RWPE1 (cell line): ENCODE measurements at regions not wholly inside any gene's neighbourhood (a gene's known extent, or its start where the extent isn't known, plus 50 kb on each side); places are given as distances from the start of the nearest gene placed in this dataset.

Experiments
- CTCF ChIA-PET: fragments of 350-600 bp; sonication (Branson Sonifier 250); formaldehyde crosslinking; extraction: SDS; loops from one replicate; lab custom pipeline; 2021; lab: Yijun Ruan, JAX
- POLR2A ChIA-PET: fragments of 400-600 bp; formaldehyde crosslinking; extraction: SDS; loops from one replicate; lab custom pipeline; 2020; ENCODE audit warnings: antibody characterized with exemption; ENCODE audit not compliant: low non-redundant PET; lab: Yijun Ruan, JAX
- DNase-seq: peaks from one replicate; pipeline ENCODE4 v3.0.0; 2012; ENCODE audit warnings: low spot score
- H3K27ac ChIP-seq: fragments of 450-650 bp; 2 replicates; pipeline ENCODE4 v1.5.1; 2017
- TF ChIP-seq, protein P1 (sequence below): fragments of 450-650 bp; conservative IDR thresholded peaks from 2 replicates; pipeline ENCODE4 v1.5.1; 2017; ENCODE audit warnings: low read depth, mild to moderate bottlenecking

DNA sequence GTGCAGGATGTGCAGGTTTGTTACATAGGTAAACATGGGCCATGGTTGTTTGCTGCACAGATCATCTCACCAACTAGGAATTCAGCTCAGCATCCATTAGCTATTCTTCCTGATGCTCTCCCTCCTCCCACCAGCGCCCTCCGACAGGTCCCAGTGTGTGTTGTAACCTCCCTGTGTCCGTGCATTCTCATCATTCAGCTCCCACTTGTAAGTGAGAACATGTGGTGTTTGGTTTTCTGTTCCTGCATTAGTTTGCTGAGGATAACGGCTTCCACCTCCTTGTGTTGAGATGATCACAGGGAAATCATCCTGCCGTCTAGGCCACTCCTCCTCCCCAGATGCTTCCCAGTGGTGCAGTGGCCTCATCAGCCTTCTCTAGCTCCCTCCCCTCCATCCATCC lies 261.6 kb upstream of the GALNT17 start:
- ChIA-PET POLR2A (no interaction called here), CTCF (no interaction called here)
- DNase-seq: no peak
- TF ChIP-seq, protein P1, sequence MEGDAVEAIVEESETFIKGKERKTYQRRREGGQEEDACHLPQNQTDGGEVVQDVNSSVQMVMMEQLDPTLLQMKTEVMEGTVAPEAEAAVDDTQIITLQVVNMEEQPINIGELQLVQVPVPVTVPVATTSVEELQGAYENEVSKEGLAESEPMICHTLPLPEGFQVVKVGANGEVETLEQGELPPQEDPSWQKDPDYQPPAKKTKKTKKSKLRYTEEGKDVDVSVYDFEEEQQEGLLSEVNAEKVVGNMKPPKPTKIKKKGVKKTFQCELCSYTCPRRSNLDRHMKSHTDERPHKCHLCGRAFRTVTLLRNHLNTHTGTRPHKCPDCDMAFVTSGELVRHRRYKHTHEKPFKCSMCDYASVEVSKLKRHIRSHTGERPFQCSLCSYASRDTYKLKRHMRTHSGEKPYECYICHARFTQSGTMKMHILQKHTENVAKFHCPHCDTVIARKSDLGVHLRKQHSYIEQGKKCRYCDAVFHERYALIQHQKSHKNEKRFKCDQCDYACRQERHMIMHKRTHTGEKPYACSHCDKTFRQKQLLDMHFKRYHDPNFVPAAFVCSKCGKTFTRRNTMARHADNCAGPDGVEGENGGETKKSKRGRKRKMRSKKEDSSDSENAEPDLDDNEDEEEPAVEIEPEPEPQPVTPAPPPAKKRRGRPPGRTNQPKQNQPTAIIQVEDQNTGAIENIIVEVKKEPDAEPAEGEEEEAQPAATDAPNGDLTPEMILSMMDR: no peak
- no peak overlapping the region for H3K27ac ChIP-seq

DNA sequence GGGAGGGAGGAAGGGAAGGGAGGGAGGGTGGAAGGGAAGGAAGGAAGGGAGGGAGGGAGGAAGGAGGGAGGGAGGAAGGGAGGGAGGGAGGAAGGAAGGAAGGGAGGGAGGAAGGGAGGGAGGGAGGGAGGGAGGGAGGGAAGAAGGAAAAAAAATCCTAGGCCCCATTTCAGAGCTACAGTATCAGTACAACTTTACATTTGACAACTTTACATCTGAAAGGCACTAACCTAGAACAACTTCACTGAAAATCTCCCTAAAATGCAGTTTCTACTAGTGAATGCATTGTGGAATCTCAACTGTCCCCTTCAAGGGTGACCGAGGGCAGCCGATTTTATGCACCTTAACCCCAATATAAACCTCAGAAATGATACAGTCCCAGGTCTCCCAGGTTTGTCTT lies 259.8 kb upstream of the GALNT17 start:
- H3K27ac ChIP-seq: no peak overlapping the region
- ChIA-PET POLR2A (no interaction called here), CTCF (interaction anchor here (0.7 kb wide), 1 partner anchor 1729 kb away, joined by 3 read pairs; no protein-coding TSS in a partner anchor)
- DNase-seq: no peak
- TF ChIP-seq, protein P1: no peak

DNA sequence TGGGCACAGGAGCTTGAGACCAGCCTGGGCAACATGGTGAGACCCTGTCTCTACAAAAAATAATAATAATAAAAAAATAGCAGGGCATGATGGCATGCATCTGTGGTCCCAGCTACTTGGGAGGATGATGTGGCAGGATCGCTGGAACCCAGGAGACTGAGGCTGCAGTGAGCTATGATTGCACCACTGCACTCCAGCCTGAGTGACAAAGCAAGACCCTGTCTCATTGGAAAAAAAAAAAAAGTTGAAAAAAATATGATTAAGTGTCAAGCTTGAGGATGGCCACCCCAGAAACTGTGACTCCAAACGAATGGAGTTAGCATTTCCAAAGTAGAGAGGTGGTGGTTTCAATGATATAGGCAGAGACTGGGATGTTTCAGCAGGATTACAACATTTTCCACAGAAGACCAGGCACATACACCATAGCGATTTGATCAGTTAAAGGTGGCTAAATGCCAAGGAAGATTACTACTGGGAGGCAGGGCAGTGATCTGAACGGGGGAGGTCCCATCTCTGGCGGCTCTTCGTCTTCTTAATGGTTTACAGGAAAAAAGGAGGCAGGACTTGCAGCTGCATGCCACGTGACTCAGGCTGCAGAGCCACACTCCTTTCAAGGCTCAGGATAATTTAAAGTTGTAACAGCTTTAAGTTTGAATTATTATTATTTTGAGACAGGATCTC lies 250.6 kb upstream of the GALNT17 start:
- ChIA-PET CTCF (no interaction called here), POLR2A (no interaction called here)
- DNase-seq: no peak
- TF ChIP-seq, protein P1: no peak
- H3K27ac ChIP-seq: no peak overlapping the region

DNA sequence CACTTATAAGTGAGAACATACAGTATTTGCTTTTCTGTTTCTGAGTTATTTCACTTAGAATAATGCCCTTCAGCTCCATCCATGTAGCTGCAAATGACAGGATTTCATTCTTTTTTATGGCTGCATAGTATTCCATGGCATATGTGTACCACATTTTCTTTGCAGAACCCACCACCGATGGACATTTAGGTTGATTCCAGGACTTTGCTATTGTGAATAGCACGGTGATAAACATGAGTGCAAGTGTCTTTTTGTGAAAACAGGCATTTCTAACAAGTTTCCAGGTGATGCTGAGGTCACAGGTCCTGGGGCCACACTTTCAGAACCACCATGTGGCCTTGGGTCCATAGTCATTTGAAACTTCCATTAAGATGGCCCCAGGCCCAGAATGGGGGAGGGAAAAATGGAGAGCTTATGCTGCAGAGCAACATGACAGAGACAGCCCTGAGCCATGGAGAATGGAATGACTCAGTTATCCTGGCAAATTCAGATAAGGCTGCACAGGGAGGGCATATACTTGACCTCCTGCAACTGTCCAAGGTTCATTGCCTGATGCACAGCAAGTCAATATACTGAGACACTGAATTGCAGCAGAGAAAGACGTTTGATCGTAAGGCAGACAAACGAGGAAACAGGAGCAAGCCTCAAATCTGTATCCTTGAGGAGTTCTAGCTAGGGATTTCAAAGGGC lies 248.0 kb upstream of the GALNT17 start:
- TF ChIP-seq, protein P1: no peak
- no peak overlapping the region for H3K27ac ChIP-seq
- DNase-seq: no peak
- ChIA-PET CTCF (no interaction called here), POLR2A (no interaction called here)

DNA sequence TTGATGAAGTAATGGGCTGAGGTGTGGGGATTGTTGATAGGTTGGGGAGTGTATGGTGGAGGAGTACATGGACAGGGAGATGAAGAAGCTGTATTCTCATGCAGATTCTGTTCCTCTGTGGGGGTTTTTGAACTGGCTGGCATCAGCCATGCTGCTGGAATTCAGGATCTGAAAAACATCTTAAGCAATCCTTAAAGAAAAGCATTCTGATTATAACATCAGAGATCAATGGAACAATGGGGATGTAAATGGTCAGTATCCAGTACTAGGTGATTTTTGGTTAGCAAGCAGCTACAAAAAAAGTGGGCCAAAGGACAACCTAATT lies 247.5 kb upstream of the GALNT17 start:
- ChIA-PET POLR2A (no interaction called here), CTCF (no interaction called here)
- no peak overlapping the region for H3K27ac ChIP-seq
- TF ChIP-seq, protein P1: no peak
- no peak for DNase-seq

DNA sequence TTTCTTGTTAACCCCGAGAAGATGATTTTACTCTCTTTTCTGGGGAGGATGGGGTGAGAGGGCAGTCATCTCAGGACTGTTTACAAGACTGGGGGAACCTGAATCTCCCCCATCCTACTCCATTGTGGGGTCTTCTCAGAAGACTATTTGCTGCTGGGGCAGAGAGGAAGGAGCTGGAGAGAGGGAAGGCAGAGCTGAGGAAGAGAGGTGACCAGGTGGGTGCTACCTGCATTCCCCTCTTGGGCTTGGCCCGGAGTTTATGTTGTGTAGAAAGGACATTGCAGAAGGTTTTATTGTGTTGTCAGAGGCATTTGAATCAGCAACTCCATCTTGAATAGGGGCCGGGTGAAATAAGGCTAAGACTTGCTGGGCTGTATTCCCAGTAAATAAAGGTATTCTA lies 247.1 kb upstream of the GALNT17 start:
- DNase-seq: no peak

More for the DNA sequence above, 247.1 kb upstream of the GALNT17 start:
- ChIA-PET CTCF (no interaction called here), POLR2A (no interaction called here)
- no peak overlapping the region for H3K27ac ChIP-seq
- TF ChIP-seq, protein P1: no peak
